ENCODE measurements at regions not wholly inside any gene's neighbourhood (a gene's known extent, or its start where the extent isn't known, plus 50 kb on each side); places are given as distances from the start of the nearest gene placed in this dataset.

DNA sequence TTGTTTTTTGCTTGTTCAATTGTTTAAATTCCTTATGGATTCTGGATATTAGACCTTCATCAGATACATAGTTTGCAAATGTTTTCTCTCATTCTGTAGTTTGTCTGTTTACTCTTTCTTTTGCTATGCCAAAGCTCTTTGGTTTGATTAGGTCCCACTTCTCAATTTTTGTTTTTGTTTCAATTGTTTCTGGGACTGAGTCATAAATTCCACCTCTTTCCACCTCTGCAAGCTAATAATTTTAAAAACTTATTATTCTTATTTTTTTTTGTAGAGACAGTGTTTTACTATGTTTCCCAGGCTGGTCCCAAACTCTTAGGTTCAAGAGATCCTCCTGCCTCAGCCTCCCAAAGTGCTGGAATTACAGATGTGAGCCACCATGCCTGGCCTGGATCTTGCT is 226.8 kb upstream of the GPRIN3 start:
- TF ChIP-seq, protein P1, sequence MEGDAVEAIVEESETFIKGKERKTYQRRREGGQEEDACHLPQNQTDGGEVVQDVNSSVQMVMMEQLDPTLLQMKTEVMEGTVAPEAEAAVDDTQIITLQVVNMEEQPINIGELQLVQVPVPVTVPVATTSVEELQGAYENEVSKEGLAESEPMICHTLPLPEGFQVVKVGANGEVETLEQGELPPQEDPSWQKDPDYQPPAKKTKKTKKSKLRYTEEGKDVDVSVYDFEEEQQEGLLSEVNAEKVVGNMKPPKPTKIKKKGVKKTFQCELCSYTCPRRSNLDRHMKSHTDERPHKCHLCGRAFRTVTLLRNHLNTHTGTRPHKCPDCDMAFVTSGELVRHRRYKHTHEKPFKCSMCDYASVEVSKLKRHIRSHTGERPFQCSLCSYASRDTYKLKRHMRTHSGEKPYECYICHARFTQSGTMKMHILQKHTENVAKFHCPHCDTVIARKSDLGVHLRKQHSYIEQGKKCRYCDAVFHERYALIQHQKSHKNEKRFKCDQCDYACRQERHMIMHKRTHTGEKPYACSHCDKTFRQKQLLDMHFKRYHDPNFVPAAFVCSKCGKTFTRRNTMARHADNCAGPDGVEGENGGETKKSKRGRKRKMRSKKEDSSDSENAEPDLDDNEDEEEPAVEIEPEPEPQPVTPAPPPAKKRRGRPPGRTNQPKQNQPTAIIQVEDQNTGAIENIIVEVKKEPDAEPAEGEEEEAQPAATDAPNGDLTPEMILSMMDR (IDR thresholded peaks at IDR 0.05): no peak
- no peak for TF ChIP-seq EZH2 (IDR thresholded peaks at IDR 0.05; ENCODE audit: borderline replicate concordance, insufficient read depth, low read depth, low read length, poor library complexity, severe bottlenecking)
